ENCODE measurements at regions not wholly inside any gene's neighbourhood (a gene's known extent, or its start where the extent isn't known, plus 50 kb on each side); places are given as distances from the start of the nearest gene placed in this dataset.

DNA sequence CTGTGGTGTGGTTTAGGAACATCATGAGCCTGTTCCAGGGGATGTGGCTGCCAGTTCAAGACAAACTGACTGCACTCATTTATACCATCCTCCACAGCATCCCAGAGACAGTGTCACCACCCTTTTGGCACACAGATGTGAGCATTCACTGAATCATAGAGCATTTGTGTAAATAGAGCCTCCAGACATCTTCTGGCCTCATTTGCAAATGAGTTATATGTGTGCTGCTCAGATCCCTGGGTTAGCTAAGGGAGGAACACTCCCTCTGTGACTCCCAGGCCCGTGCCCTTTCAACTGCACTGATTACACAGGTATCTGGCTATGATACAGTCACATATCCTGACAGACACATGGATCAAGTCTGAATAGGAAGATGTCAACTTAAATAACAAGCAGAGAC lies 351.5 kb upstream of the PLD5 start:
- no peaks in the 10 kb centered on the region for H3K4me1 Mint-ChIP-seq (ENCODE audit: low read depth)
- DNase-seq (ENCODE audit: low spot score, unreplicated experiment) = no peak
- no peaks in the 10 kb centered on the region for H3K36me3 Mint-ChIP-seq (ENCODE audit: insufficient read depth)
- no peaks in the 10 kb centered on the region for H3K9me3 Mint-ChIP-seq (ENCODE audit: low read depth)
- no peaks in the 10 kb centered on the region for H3K27me3 Mint-ChIP-seq
- H3K4me3 Mint-ChIP-seq (ENCODE audit: low read depth) = no peak overlapping the region
- H3K27ac Mint-ChIP-seq = no peak overlapping the region
- TF ChIP-seq, protein P1, sequence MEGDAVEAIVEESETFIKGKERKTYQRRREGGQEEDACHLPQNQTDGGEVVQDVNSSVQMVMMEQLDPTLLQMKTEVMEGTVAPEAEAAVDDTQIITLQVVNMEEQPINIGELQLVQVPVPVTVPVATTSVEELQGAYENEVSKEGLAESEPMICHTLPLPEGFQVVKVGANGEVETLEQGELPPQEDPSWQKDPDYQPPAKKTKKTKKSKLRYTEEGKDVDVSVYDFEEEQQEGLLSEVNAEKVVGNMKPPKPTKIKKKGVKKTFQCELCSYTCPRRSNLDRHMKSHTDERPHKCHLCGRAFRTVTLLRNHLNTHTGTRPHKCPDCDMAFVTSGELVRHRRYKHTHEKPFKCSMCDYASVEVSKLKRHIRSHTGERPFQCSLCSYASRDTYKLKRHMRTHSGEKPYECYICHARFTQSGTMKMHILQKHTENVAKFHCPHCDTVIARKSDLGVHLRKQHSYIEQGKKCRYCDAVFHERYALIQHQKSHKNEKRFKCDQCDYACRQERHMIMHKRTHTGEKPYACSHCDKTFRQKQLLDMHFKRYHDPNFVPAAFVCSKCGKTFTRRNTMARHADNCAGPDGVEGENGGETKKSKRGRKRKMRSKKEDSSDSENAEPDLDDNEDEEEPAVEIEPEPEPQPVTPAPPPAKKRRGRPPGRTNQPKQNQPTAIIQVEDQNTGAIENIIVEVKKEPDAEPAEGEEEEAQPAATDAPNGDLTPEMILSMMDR (IDR thresholded peaks at IDR 0.05; ENCODE audit: unreplicated experiment) = no peak

DNA sequence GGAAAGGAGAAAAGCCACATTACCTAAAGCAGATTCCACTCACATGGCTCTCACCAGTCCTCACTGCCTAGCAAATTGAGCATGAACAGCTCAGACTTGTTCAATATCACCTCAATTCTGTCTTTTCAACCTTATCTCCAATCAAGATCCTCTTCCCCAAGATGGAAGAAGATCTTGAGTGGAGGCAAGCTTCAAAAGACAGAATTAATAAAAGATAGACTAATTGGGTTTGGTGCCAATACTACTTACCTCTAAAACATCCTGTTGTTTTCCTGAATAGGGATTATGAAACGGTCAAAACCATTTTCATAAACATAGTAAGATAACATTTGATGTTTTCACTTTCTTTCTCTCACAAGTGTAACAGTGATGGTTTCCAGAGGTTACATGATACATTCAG lies 349.2 kb upstream of the PLD5 start:
- TF ChIP-seq, protein P1 (IDR thresholded peaks at IDR 0.05; ENCODE audit: unreplicated experiment) = no peak
- Mint-ChIP-seq H3K27me3 (no peaks in the 10 kb centered on the region), H3K4me1 (ENCODE audit: low read depth) (no peaks in the 10 kb centered on the region), H3K36me3 (ENCODE audit: insufficient read depth) (no peaks in the 10 kb centered on the region), H3K9me3 (ENCODE audit: low read depth) (no peaks in the 10 kb centered on the region), H3K27ac (no peak overlapping the region), H3K4me3 (ENCODE audit: low read depth) (no peak overlapping the region)
- no peak for DNase-seq (ENCODE audit: low spot score, unreplicated experiment)

DNA sequence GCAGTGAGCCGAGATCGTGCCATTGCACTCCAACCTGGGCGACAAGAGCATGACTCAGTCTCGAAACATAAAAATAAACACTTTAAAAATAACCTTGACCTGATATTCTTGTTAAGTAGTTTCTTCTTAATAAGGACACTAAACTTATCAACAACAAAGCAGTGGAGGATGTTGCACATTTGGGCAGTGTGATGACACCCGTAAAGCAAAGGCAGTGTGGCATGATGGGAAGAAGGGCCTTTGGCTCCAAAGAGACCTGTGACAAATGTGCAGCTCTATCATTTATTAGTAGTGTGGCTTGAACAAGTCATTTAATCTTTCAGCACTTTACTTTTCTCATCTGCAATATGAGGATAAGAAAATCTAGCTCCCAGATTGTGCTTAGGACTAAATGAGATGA lies 348.0 kb upstream of the PLD5 start:
- no peak for DNase-seq (ENCODE audit: low spot score, unreplicated experiment)
- Mint-ChIP-seq H3K27me3 (no peaks in the 10 kb centered on the region), H3K27ac (no peak overlapping the region), H3K9me3 (ENCODE audit: low read depth) (no peaks in the 10 kb centered on the region), H3K4me1 (ENCODE audit: low read depth) (no peaks in the 10 kb centered on the region), H3K36me3 (ENCODE audit: insufficient read depth) (no peaks in the 10 kb centered on the region), H3K4me3 (ENCODE audit: low read depth) (no peak overlapping the region)
- TF ChIP-seq, protein P1 (IDR thresholded peaks at IDR 0.05; ENCODE audit: unreplicated experiment) = no peak

DNA sequence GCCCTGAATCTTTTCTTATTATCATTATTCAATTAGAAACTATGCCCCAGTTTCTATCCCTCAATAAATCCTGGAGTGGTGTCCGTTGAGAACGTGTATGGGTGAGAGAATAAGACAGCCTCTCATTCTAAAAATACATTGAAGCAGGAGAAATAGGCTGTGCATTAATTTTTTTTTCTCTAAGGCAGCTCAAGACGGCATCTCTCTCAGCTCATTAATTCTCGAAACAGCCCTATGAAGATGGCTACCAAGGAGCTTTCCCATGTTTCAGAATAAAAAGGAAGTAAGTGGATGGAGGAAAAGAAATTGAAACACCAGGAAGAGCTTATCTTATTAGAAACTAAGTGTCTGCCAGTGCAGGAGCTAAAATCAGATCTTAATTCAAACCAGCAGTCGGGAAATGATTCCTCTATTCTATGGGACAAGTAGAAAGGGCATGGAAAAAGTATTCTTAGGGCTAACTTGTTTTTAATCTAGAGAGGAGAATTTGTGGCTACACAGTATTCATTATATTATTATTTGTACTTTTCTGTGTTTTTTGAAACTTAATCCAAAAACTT lies 347.1 kb upstream of the PLD5 start:
- Mint-ChIP-seq H3K27ac (no peak overlapping the region), H3K4me3 (ENCODE audit: low read depth) (no peak overlapping the region), H3K9me3 (ENCODE audit: low read depth) (no peaks in the 10 kb centered on the region), H3K4me1 (ENCODE audit: low read depth) (peaks cover 2% of the 10 kb centered on the region), H3K36me3 (ENCODE audit: insufficient read depth) (no peaks in the 10 kb centered on the region), H3K27me3 (no peaks in the 10 kb centered on the region)
- no peak for DNase-seq (ENCODE audit: low spot score, unreplicated experiment)
- TF ChIP-seq, protein P1 (IDR thresholded peaks at IDR 0.05; ENCODE audit: unreplicated experiment) = no peak

DNA sequence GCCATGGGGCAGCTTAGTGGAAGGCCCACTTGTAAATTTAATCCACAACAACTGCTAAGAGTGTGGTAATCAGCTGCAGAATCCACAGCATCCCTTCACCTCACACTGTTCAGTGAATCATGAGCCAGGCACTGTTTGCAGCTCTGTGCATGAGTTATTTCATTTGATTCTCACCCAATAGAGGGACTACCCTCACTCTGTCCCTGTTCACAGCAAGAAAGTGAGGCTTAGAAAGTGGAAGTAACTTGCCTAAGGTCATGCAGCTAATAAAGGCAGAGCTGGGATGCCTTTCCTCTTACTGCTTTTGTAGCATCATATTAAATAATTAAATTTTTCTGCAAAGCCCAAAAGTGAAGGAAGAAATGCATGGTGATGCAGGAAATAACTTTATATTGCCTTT lies 346.5 kb upstream of the PLD5 start:
- Mint-ChIP-seq H3K27ac (no peak overlapping the region), H3K4me3 (ENCODE audit: low read depth) (no peak overlapping the region), H3K4me1 (ENCODE audit: low read depth) (peaks cover 3% of the 10 kb centered on the region), H3K36me3 (ENCODE audit: insufficient read depth) (no peaks in the 10 kb centered on the region), H3K27me3 (no peaks in the 10 kb centered on the region), H3K9me3 (ENCODE audit: low read depth) (no peaks in the 10 kb centered on the region)
- TF ChIP-seq, protein P1 (IDR thresholded peaks at IDR 0.05; ENCODE audit: unreplicated experiment) = no peak
- no peak for DNase-seq (ENCODE audit: low spot score, unreplicated experiment)
